Fibroblast of lung (primary cell): ENCODE measurements at regions not wholly inside any gene's neighbourhood (a gene's known extent, or its start where the extent isn't known, plus 50 kb on each side); places are given as distances from the start of the nearest gene placed in this dataset.

Experiments used
- EZH2 ChIP-seq: IDR thresholded peaks from 2 replicates; pipeline ENCODE4 v1.5.1; 2012; ENCODE audit warnings: low read length, control low read depth, mild to moderate bottlenecking; ENCODE audit errors: missing control alignments
- TF ChIP-seq, protein P1 (sequence below), 2 donors: IDR thresholded peaks in 1 of 2; conservative IDR thresholded peaks in 1 of 2; 1 replicate in 1 of 2; 2 replicates in 1 of 2; pipeline ENCODE4 v1.5.1; 2011 to 2012; ENCODE audit warnings: low read length in 2 of 2, control low read depth in 1 of 2, inconsistent platforms in 1 of 2, low read depth in 1 of 2, mild to moderate bottlenecking in 1 of 2

DNA sequence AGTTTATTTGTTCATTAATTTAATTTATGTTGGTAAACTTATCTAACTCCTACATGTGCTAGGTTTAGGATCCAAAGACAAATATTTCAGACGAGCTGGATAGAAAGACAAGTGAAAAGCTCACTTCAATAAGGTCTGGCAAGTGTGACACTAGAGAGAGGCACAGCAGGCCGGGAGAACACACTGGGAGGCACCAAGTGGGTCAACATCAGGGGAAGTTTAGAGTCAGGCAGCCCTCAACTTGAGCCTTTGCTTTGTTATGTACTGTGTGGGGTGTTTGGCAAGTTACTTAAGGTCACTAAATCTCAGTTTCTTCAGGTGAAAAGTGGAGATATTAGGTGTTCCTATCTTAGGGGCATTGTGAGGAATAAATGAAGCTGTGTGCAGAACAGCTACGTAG lies 214.4 kb downstream of the PCSK1 start:
- TF ChIP-seq EZH2, result no peak
- TF ChIP-seq, protein P1, sequence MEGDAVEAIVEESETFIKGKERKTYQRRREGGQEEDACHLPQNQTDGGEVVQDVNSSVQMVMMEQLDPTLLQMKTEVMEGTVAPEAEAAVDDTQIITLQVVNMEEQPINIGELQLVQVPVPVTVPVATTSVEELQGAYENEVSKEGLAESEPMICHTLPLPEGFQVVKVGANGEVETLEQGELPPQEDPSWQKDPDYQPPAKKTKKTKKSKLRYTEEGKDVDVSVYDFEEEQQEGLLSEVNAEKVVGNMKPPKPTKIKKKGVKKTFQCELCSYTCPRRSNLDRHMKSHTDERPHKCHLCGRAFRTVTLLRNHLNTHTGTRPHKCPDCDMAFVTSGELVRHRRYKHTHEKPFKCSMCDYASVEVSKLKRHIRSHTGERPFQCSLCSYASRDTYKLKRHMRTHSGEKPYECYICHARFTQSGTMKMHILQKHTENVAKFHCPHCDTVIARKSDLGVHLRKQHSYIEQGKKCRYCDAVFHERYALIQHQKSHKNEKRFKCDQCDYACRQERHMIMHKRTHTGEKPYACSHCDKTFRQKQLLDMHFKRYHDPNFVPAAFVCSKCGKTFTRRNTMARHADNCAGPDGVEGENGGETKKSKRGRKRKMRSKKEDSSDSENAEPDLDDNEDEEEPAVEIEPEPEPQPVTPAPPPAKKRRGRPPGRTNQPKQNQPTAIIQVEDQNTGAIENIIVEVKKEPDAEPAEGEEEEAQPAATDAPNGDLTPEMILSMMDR (conservative IDR thresholded peaks at IDR 0.05 in 1 of 2, IDR thresholded peaks at IDR 0.05 in 1 of 2; ENCODE audit: low read depth in 1 of 2, low read length in 2 of 2), result no peak
